GM23338 (cell line): ENCODE measurements at regions not wholly inside any gene's neighbourhood (a gene's known extent, or its start where the extent isn't known, plus 50 kb on each side); places are given as distances from the start of the nearest gene placed in this dataset.

Source experiments
- CREB1 ChIP-seq: fragments of 250-450 bp; sonication (Bioruptor Pico); IDR thresholded peaks from 2 replicates; pipeline ENCODE4 v1.5.0; 2020; ENCODE audit warnings: low read depth, mild to moderate bottlenecking, moderate library complexity
- EZH2 ChIP-seq: fragments of 200-600 bp; sonication (generic); IDR thresholded peaks from one replicate; pipeline ENCODE4 v1.8.0; 2017; ENCODE audit warnings: antibody characterized with exemption, mild to moderate bottlenecking, low read depth; ENCODE audit not compliant: unreplicated experiment
- EZH2phosphoT487 ChIP-seq: fragments of 200-600 bp; sonication (generic); IDR thresholded peaks from one replicate; pipeline ENCODE4 v1.8.1; 2018; ENCODE audit warnings: antibody characterized with exemption; ENCODE audit not compliant: unreplicated experiment
- POLR2AphosphoS5 ChIP-seq: IDR thresholded peaks from 2 replicates; pipeline ENCODE4 v1.6.1; 2016; ENCODE audit warnings: antibody characterized with exemption, low read depth
- ZNF331 ChIP-seq: fragments of 250-450 bp; sonication (Bioruptor Pico); IDR thresholded peaks from 2 replicates; pipeline ENCODE4 v1.5.0; 2020; ENCODE audit warnings: low read depth, mild to moderate bottlenecking, moderate library complexity
- TF ChIP-seq, protein P1 (sequence below), 2 experiments: fragments of 200-600 bp in 1 of 2; sonication (generic) in 1 of 2; conservative IDR thresholded peaks; 2 replicates each; pipeline versions ENCODE4 v1.5.1 to v1.6.1; 2016 to 2017; ENCODE audit warnings: antibody characterized with exemption in 2 of 2, low read depth in 2 of 2, mild to moderate bottlenecking in 2 of 2, moderate library complexity in 1 of 2
- TF ChIP-seq, protein P2 (sequence below): IDR thresholded peaks from one replicate; pipeline ENCODE4 v1.6.1; 2018; ENCODE audit warnings: antibody characterized with exemption; ENCODE audit not compliant: unreplicated experiment

GRCh38 chr4:18945464-18945863 is 923.9 kb upstream of the LCORL start:
- TF ChIP-seq, protein P1, sequence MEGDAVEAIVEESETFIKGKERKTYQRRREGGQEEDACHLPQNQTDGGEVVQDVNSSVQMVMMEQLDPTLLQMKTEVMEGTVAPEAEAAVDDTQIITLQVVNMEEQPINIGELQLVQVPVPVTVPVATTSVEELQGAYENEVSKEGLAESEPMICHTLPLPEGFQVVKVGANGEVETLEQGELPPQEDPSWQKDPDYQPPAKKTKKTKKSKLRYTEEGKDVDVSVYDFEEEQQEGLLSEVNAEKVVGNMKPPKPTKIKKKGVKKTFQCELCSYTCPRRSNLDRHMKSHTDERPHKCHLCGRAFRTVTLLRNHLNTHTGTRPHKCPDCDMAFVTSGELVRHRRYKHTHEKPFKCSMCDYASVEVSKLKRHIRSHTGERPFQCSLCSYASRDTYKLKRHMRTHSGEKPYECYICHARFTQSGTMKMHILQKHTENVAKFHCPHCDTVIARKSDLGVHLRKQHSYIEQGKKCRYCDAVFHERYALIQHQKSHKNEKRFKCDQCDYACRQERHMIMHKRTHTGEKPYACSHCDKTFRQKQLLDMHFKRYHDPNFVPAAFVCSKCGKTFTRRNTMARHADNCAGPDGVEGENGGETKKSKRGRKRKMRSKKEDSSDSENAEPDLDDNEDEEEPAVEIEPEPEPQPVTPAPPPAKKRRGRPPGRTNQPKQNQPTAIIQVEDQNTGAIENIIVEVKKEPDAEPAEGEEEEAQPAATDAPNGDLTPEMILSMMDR (conservative IDR thresholded peaks at IDR 0.05; ENCODE audit: low read depth in 2 of 2): no peak
- TF ChIP-seq POLR2AphosphoS5 (no peak), EZH2 (no peak), EZH2phosphoT487 (no peak), ZNF331 (no peak), CREB1 (CRISPR knock-in tag) (no peak)
- TF ChIP-seq, protein P2, sequence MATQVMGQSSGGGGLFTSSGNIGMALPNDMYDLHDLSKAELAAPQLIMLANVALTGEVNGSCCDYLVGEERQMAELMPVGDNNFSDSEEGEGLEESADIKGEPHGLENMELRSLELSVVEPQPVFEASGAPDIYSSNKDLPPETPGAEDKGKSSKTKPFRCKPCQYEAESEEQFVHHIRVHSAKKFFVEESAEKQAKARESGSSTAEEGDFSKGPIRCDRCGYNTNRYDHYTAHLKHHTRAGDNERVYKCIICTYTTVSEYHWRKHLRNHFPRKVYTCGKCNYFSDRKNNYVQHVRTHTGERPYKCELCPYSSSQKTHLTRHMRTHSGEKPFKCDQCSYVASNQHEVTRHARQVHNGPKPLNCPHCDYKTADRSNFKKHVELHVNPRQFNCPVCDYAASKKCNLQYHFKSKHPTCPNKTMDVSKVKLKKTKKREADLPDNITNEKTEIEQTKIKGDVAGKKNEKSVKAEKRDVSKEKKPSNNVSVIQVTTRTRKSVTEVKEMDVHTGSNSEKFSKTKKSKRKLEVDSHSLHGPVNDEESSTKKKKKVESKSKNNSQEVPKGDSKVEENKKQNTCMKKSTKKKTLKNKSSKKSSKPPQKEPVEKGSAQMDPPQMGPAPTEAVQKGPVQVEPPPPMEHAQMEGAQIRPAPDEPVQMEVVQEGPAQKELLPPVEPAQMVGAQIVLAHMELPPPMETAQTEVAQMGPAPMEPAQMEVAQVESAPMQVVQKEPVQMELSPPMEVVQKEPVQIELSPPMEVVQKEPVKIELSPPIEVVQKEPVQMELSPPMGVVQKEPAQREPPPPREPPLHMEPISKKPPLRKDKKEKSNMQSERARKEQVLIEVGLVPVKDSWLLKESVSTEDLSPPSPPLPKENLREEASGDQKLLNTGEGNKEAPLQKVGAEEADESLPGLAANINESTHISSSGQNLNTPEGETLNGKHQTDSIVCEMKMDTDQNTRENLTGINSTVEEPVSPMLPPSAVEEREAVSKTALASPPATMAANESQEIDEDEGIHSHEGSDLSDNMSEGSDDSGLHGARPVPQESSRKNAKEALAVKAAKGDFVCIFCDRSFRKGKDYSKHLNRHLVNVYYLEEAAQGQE: no peak
